DMS53 (cell line): ENCODE measurements at regions not wholly inside any gene's neighbourhood (a gene's known extent, or its start where the extent isn't known, plus 50 kb on each side); places are given as distances from the start of the nearest gene placed in this dataset.
"Not testable (repeated sequence)": the region's sequence is repeated elsewhere in the genome, so short reads cannot be mapped to it uniquely, and the experiment has no call there.

ENCODE experiments used
- DNase-seq: peaks from one replicate; lab custom pipeline; 2025; lab: John Stamatoyannopoulos, UW

- DNase-seq, result no peak
Observed at GRCh38 chr7:19623676-19624075, 85.2 kb downstream of the POLR1F start.

- DNase-seq, result peak; percentile 51
Observed at GRCh38 chr7:19621740-19622139, 87.1 kb downstream of the POLR1F start.

DNA sequence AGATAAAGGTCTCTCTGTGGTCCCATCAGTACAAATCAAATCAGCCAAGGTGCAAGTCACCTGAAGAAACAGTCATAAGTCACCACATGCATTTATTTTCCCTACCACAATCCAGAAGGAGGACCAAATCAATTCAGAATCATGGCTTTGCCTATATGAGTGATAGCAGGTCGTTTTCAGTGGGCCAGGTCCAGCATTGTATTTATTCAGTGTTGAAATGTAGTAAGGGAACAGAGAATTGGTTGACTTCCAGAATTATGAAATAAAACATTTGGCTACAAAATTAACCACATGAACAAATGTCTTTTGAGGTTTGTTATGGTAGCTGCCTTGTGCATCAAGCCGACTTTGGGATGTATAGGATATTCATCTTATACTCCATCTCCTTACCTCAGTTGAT is 88.4 kb downstream of the POLR1F start:
- no peak for DNase-seq

DNA sequence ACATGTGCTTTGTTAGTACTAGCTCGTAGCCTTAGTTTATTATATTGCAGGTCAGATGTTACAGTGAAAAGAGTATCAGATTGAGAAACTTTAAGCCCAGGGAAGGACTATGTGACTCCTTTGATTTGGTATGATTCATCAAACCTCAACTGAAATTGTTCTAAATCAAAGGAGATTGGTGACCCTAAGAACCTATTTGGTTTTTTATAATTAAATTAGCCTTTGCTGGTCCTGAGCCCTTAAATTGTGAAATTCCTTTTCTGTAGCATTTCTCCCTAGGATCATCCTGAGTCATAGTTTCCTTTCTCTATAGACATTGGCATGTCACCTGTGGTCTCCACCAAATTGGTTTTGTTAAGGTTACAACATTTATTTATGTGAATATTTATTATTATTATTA is 89.7 kb downstream of the POLR1F start:
- no peak for DNase-seq

DNA sequence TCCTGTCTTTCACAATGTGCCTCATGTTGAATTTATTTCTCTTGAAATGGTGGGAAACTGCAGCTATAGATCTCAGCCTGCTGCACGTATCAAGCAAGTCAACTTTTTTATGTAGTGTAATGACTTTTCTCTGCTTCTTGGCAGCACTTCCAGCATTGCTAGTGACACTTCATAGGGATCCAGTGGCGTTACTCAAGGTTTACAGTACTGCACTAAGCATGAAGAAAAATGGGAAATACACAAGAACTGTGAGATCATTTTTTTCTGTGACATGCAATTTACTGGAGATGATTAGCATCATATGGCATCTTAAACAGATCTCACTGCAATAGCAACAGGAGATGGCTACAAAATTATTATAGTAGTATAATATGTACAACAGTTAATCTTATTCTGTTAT is 90.9 kb downstream of the POLR1F start:
- no peak for DNase-seq

GRCh38 chr7:19610194-19610943 is 98.5 kb downstream of the POLR1F start:
- DNase-seq, result no peak

- DNase-seq, result no peak
Observed at GRCh38 chr7:19589446-19589845, 119.4 kb downstream of the POLR1F start.

DNA sequence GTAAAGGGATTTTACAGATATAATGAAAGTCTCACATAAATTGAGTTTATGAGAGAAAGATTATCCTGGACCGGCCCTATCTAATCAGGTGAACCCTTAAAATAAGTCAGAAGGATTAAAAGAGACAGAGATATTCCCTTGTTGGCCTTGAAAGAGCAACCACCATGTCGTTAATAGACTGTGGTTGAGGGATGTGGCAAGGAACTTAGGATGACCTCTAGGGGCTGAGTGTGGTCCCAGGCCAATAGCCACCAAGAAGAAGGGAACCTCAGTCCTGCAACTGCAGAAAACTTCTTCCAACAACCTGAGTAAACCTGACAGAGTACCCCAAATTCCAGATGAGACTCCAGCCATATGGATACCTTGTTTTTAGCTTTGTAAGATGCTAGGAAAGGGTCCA is 121.5 kb downstream of the POLR1F start:
- DNase-seq, result peak; percentile 15

GRCh38 chr7:19585761-19586160 is 123.1 kb downstream of the POLR1F start:
- DNase-seq, result no peak

GRCh38 chr7:19575909-19576557 is 132.8 kb downstream of the POLR1F start:
- peak; percentile 40 for DNase-seq

DNA sequence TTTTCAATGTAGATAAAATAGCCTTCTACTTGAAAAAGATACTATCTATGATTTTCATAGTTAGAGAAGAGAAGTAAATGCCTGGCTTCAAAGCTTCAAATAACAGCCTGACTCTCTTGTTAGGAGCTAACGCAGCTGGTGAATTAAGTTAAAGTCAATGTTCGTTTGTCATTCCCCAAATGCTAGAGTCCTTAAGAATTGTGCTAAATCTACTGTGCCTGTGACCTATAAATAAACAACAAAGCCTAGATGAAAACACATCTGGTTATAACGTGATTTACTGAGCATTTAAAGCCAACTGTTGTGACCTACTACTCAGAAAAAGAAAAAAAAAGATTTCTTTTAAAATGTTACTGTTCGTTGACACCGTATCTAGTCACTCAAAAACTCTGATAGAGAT is 134.7 kb downstream of the POLR1F start:
- DNase-seq, result no peak

GRCh38 chr7:19572566-19572965 is 136.3 kb downstream of the POLR1F start:
- no peak for DNase-seq

GRCh38 chr7:19567011-19567410 is 141.8 kb downstream of the POLR1F start:
- DNase-seq, result no peak

GRCh38 chr7:19565602-19566001 is 143.2 kb downstream of the POLR1F start:
- DNase-seq, result no peak

DNA sequence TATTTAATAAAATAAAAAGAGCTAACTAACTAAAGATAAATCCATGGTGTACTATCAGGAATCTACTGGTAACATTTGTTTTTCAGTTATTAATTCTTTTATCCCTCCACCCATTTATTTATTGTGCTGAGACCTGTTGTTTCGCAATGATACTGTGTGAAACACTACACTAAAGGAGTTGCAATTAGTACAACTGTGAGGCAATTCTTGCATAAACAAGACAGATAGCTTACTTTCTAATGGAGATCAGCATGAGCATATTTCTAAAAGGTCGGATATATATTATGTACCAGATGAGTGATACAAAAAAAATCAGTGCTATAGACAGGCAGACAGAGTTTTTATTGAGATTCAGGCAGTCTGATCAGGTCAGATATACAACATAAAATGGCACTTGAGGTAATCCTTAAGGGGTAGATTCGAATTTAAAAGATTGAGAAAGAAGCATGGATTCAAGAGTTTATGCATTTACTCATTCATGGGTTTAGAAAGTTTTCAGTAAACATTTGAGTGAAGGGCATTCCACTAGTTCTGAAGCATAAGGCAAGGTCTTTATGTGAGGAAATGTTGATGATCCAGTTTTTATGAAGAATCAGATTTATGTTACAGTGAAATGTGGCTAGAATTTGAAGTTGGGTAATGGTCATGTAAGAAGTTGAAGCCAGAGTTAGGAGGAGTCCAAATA is 147.6 kb downstream of the POLR1F start:
- DNase-seq, result no peak

GRCh38 chr7:19560111-19560883 is 148.5 kb downstream of the POLR1F start:
- DNase-seq, result no peak

DNA sequence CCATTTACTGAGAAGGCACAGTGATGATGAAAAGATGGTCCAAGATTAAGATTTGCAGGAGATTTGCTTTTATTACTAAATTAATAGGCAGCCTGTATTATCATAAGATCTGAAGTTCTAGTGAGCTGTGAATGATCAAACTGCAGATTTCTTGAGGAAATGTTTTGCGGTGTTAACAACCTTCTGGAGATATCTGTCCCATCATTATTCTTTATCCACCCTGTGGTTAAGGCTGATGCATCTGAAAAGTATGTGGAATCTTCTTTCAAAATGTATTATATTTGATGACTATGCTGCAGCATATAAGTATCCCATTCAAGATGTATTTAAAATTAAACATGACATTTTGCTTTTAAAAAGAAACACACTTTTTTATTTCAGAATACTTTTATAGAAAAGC is 150.3 kb downstream of the POLR1F start:
- no peak for DNase-seq

DNA sequence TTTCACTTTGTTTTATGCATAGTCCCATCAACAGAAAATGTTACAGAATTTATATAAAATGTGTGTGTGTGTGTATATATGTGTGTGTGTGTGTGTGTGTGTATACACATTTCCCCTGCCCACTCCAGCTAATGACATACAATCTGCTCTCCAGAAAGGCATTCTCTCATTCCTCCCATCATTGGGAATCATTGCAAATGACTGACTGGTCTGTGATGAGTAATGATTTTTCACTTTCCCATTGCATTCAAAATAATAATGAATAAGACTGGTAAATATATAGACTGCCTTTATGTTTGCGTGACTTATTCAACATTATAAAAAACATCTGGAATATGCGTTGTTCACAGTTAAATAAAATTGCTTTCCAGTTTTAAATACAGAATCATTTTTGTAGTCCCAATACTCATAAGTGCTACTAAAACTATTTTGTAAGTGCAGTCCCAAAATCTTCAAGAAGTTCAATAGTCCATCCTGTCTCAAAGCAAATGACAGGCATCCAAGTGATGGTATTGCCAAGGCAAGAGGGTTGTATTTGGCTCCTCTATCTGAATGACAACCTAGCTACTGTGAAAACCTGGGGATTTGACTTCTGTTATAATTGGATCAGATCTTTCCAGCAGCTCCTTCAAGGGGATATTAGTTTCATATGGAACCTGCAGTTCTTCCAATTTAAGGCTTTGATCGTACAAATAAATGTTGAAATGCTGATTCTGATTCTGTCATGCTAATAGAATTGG is 150.9 kb downstream of the POLR1F start:
- no peak for DNase-seq

- DNase-seq, result no peak
Observed at GRCh38 chr7:19554581-19554980, 154.3 kb downstream of the POLR1F start.

DNA sequence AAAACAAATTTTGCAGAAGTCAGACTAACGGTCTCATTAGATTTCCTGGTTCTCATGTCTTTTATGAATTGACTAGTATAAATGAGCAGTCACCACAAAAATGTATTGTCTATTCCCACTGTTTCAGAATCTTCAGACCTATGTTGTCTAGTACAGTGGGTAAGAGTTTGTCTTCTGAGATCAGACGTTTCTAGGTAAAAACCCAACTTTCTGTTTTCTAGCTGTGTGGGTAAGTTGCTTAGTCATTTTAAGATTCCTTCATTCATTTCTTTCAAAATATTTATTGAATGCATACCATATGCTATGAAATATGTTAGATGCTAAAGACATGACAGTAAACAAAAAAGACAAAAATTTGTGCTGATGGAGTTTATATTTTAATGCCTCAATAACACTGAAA is 156.3 kb downstream of the POLR1F start:
- no peak for DNase-seq

GRCh38 chr7:19549246-19549645 is 159.6 kb downstream of the POLR1F start:
- DNase-seq, result not testable (repeated sequence)

- DNase-seq, result no peak
Observed at GRCh38 chr7:19537942-19538401, 170.9 kb downstream of the POLR1F start.
